HepG2 (cell line): ENCODE measurements at regions not wholly inside any gene's neighbourhood (a gene's known extent, or its start where the extent isn't known, plus 50 kb on each side); places are given as distances from the start of the nearest gene placed in this dataset.

ENCODE experiments used
- ATAC-seq: fragments of 200-7000 bp; cut with Tn5 transposase; 3 replicates; pipeline ENCODE4 v1.9.1; 2020; ENCODE audit warnings: mild to moderate bottlenecking, moderate library complexity
- BruUV-seq: library from RNA; stranded (reverse); fragments of 400-500 nt; replicated peaks from 2 replicates; lab custom pipeline; 2021; lab: Mats Ljungman, UMichigan
- CTCF ChIA-PET: fragments of 300-600 bp; formaldehyde crosslinking; extraction: SDS; loops from one replicate; lab custom pipeline; 2021; ENCODE audit warnings: low total read pairs, inconsistent platforms, low intra/inter-chr PET ratio; lab: Yijun Ruan, JAX
- POLR2A ChIA-PET: fragments of 350-600 bp; sonication (Branson Sonifier 250); formaldehyde crosslinking; loops from one replicate; lab custom pipeline; 2020; ENCODE audit warnings: antibody characterized with exemption, inconsistent platforms; lab: Yijun Ruan, JAX
- DNase-seq: peaks from one replicate; pipeline ENCODE4 v3.0.0-alpha.2; 2015; ENCODE audit warnings: low spot score
- FAIRE-seq: peaks from 3 replicates; lab custom pipeline; 2011; peaks lifted over from hg19 to GRCh38; lab: Jason Lieb, UNC
- H2AFZ ChIP-seq: one replicate; pipeline ENCODE4 v1.6.1; 2011; ENCODE audit warnings: low read length, inconsistent platforms
- H3K27ac ChIP-seq: fragments of 300-600 bp; 3 replicates; pipeline ENCODE4 v1.8.0; 2011; ENCODE audit warnings: mixed run types, mild to moderate bottlenecking, mixed read lengths, low read length, inconsistent platforms; ENCODE audit not compliant: insufficient read depth; ENCODE audit errors: extremely low read length
- H3K27me3 ChIP-seq, 2 experiments: fragments of 200-600 bp in 1 of 2; 2 replicates in 1 of 2; 3 replicates in 1 of 2; pipeline versions ENCODE4 v1.6.0 to v1.8.0; 2011; ENCODE audit warnings: low read length in 2 of 2, mild to moderate bottlenecking in 2 of 2, moderate library complexity in 2 of 2, inconsistent platforms in 1 of 2; ENCODE audit not compliant: insufficient read depth in 2 of 2, control insufficient read depth in 1 of 2
- H3K36me3 ChIP-seq, 2 experiments: fragments of 200-600 bp in 1 of 2; replicated peaks in 1 of 2; 2 replicates in 1 of 2; 3 replicates in 1 of 2; pipeline versions ENCODE4 v1.5.1 to v1.8.0; 2011; ENCODE audit warnings: low read length in 2 of 2, inconsistent platforms in 1 of 2; ENCODE audit not compliant: insufficient read depth in 2 of 2, control insufficient read depth in 1 of 2
- H3K4me1 ChIP-seq: 2 replicates; pipeline ENCODE4 v1.5.1; 2012; ENCODE audit warnings: low read length, inconsistent platforms; ENCODE audit not compliant: insufficient read depth
- H3K4me2 ChIP-seq: 2 replicates; pipeline ENCODE4 v1.6.0; 2011; ENCODE audit warnings: low read depth, low read length, inconsistent platforms
- H3K4me3 ChIP-seq, 3 experiments: fragments of 200-600 bp in 1 of 3; sonication (generic), shearing (Covaris generic) in 1 of 3; replicated peaks in 1 of 3; 2 replicates each; pipeline ENCODE4 v1.5.1; 2011 to 2016; ENCODE audit warnings: low read length in 3 of 3, inconsistent platforms in 2 of 3, low read depth in 2 of 3, mild to moderate bottlenecking in 2 of 3, control low read depth in 1 of 3, mixed read lengths in 1 of 3; ENCODE audit not compliant: insufficient read depth in 1 of 3
- H3K79me2 ChIP-seq: one replicate; pipeline ENCODE4 v1.6.1; 2011; ENCODE audit warnings: low read length, inconsistent platforms; ENCODE audit not compliant: insufficient read depth
- H3K9ac ChIP-seq: 2 replicates; pipeline ENCODE4 v1.6.0; 2011; ENCODE audit warnings: mild to moderate bottlenecking, low read depth, low read length, inconsistent platforms; ENCODE audit not compliant: insufficient read depth
- H3K9me3 ChIP-seq: 2 replicates; pipeline ENCODE4 v1.5.1; 2012; ENCODE audit warnings: mild to moderate bottlenecking, low read length
- H4K20me1 ChIP-seq: 2 replicates; pipeline ENCODE4 v1.6.0; 2011; ENCODE audit warnings: inconsistent platforms, mild to moderate bottlenecking, low read length, moderate library complexity; ENCODE audit not compliant: insufficient read depth
- AGO2 ChIP-seq: fragments of 200-400 bp; formaldehyde crosslinking; optimal IDR thresholded peaks from 2 replicates; pipeline ENCODE3; 2017; ENCODE audit warnings: mild to moderate bottlenecking, low read depth, low read length, moderate library complexity
- ARID5B ChIP-seq: IDR thresholded peaks from 2 replicates; pipeline ENCODE4 v1.4.0; 2020; ENCODE audit warnings: mild to moderate bottlenecking, missing genetic modification reagents
- ETV6 ChIP-seq: sonication (generic); formaldehyde crosslinking; conservative IDR thresholded peaks from 2 replicates; pipeline ENCODE4 v1.4.0; 2020; ENCODE audit warnings: missing genetic modification reagents
- GLI4 ChIP-seq: sonication (generic); formaldehyde crosslinking; IDR thresholded peaks from 2 replicates; pipeline ENCODE4 v1.5.1; 2020; ENCODE audit warnings: missing genetic modification reagents, mild to moderate bottlenecking, moderate library complexity, borderline replicate concordance
- JARID2 ChIP-seq: sonication (generic); formaldehyde crosslinking; IDR thresholded peaks from 2 replicates; pipeline ENCODE4 v1.8.1; 2023; ENCODE audit warnings: missing genetic modification reagents, inconsistent platforms; ENCODE audit not compliant: insufficient replicate concordance
- JDP2 ChIP-seq: sonication (generic); formaldehyde crosslinking; IDR thresholded peaks from 2 replicates; pipeline ENCODE4 v1.8.1; 2022; ENCODE audit warnings: missing genetic modification reagents, borderline replicate concordance
- PHF21A ChIP-seq: sonication (generic); formaldehyde crosslinking; IDR thresholded peaks from 2 replicates; pipeline ENCODE4 v1.5.0; 2020; ENCODE audit warnings: mild to moderate bottlenecking, missing genetic modification reagents
- PITX1 ChIP-seq: sonication (generic); formaldehyde crosslinking; IDR thresholded peaks from 2 replicates; pipeline ENCODE4 v1.5.1; 2020; ENCODE audit warnings: mild to moderate bottlenecking, missing genetic modification reagents
- RBAK ChIP-seq: sonication (generic); formaldehyde crosslinking; IDR thresholded peaks from 2 replicates; pipeline ENCODE4 v1.5.1; 2020; ENCODE audit warnings: mild to moderate bottlenecking, missing genetic modification reagents
- SAP130 ChIP-seq: IDR thresholded peaks from 2 replicates; pipeline ENCODE4 v1.6.1; 2016; ENCODE audit warnings: low read depth
- SATB2 ChIP-seq: sonication (generic); formaldehyde crosslinking; IDR thresholded peaks from 2 replicates; pipeline ENCODE4 v1.5.0; 2020; ENCODE audit warnings: missing genetic modification reagents
- ZNF205 ChIP-seq: IDR thresholded peaks from 2 replicates; pipeline ENCODE4 v1.6.1; 2018; ENCODE audit warnings: missing biosample characterization, missing genetic modification reagents
- ZNF557 ChIP-seq: sonication (generic); formaldehyde crosslinking; IDR thresholded peaks from 2 replicates; pipeline ENCODE4 v1.4.0; 2020; ENCODE audit warnings: missing genetic modification reagents
- ZNF558 ChIP-seq: sonication (generic); formaldehyde crosslinking; IDR thresholded peaks from 2 replicates; pipeline ENCODE4 v1.9.0; 2022; ENCODE audit warnings: mild to moderate bottlenecking, missing genetic modification reagents, borderline replicate concordance
- ZNF569 ChIP-seq: sonication (generic); formaldehyde crosslinking; IDR thresholded peaks from 2 replicates; pipeline ENCODE4 v1.5.0; 2020; ENCODE audit warnings: mild to moderate bottlenecking, missing genetic modification reagents, moderate library complexity, borderline replicate concordance
- ZNF615 ChIP-seq: sonication (generic); formaldehyde crosslinking; IDR thresholded peaks from 2 replicates; pipeline ENCODE4 v1.5.0; 2020; ENCODE audit warnings: mild to moderate bottlenecking, missing genetic modification reagents, borderline replicate concordance
- ZNF709 ChIP-seq: sonication (generic); formaldehyde crosslinking; IDR thresholded peaks from 2 replicates; pipeline ENCODE4 v1.5.0; 2020; ENCODE audit warnings: mild to moderate bottlenecking, missing genetic modification reagents
- in situ Hi-C: cut with HindIII; loops from 2 replicates; pipeline ENCODE4 v1.10.0; 2017; ENCODE audit warnings: low pct_unique_long_range_greater_than_20kb; ENCODE audit not compliant: extremely low pct_ligation_motif_present
- intact Hi-C: fragments of 100-400 bp; cut with micrococcal nuclease; formaldehyde crosslinking; loops from one replicate; pipeline ENCODE4 v1.10.0; 2022; ENCODE audit not compliant: unreplicated experiment
- TF ChIP-seq, protein P1 (sequence below): sonication (generic); formaldehyde crosslinking; IDR thresholded peaks from 2 replicates; pipeline ENCODE4 v1.4.0; 2020; ENCODE audit warnings: mild to moderate bottlenecking, missing genetic modification reagents
- TF ChIP-seq, protein P2 (sequence below): sonication (generic); formaldehyde crosslinking; IDR thresholded peaks from 2 replicates; pipeline ENCODE4 v1.4.0; 2020; ENCODE audit warnings: missing genetic modification reagents
- TF ChIP-seq, protein P3 (sequence below): sonication (generic); formaldehyde crosslinking; IDR thresholded peaks from 2 replicates; pipeline ENCODE4 v1.8.1; 2023; ENCODE audit warnings: mild to moderate bottlenecking, moderate library complexity, missing genetic modification reagents

- CTCF ChIA-PET: no interaction called here
- no TSS peak for BruUV-seq
- no peak overlapping the region for H3K4me3 ChIP-seq
These were observed 606.7 kb downstream of the STIM2 start for GRCh38 chr4:27467351-27467750.

More at GRCh38 chr4:27467351-27467750, 606.7 kb downstream of the STIM2 start:
- no peaks in the 10 kb centered on the region for H3K4me1 ChIP-seq
- DNase-seq (no peak), ATAC-seq (no peak), FAIRE-seq (no peak)
- POLR2A ChIA-PET: no interaction called here
- H3K27me3 ChIP-seq: no peaks in the 10 kb centered on the region
- H2AFZ ChIP-seq: no peak overlapping the region
- H3K79me2 ChIP-seq: no peaks in the 10 kb centered on the region
- H3K36me3 ChIP-seq: no peaks in the 10 kb centered on the region
- no peak overlapping the region for H3K9ac ChIP-seq
- intact Hi-C loops (no loop called here), in situ Hi-C loops (no loop called here)
- TF ChIP-seq SATB2 (CRISPR knock-in tag) (no peak), ZNF205 (CRISPR knock-in tag) (no peak), PHF21A (CRISPR knock-in tag) (no peak), ETV6 (no peak), ZNF615 (CRISPR knock-in tag) (no peak), ARID5B (no peak), AGO2 (no peak), ZNF558 (no peak), GLI4 (CRISPR knock-in tag) (no peak), SAP130 (no peak), ZNF557 (CRISPR knock-in tag) (no peak), RBAK (no peak), ZNF709 (CRISPR knock-in tag) (no peak), JDP2 (CRISPR knock-in tag) (no peak), JARID2 (CRISPR knock-in tag) (no peak), ZNF569 (CRISPR knock-in tag) (no peak), PITX1 (CRISPR knock-in tag) (no peak)
- TF ChIP-seq, protein P1, sequence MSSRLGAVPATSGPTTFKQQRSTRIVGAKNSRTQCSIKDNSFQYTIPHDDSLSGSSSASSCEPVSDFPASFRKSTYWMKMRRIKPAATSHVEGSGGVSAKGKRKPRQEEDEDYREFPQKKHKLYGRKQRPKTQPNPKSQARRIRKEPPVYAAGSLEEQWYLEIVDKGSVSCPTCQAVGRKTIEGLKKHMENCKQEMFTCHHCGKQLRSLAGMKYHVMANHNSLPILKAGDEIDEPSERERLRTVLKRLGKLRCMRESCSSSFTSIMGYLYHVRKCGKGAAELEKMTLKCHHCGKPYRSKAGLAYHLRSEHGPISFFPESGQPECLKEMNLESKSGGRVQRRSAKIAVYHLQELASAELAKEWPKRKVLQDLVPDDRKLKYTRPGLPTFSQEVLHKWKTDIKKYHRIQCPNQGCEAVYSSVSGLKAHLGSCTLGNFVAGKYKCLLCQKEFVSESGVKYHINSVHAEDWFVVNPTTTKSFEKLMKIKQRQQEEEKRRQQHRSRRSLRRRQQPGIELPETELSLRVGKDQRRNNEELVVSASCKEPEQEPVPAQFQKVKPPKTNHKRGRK (CRISPR knock-in tag): no peak
- TF ChIP-seq, protein P2, sequence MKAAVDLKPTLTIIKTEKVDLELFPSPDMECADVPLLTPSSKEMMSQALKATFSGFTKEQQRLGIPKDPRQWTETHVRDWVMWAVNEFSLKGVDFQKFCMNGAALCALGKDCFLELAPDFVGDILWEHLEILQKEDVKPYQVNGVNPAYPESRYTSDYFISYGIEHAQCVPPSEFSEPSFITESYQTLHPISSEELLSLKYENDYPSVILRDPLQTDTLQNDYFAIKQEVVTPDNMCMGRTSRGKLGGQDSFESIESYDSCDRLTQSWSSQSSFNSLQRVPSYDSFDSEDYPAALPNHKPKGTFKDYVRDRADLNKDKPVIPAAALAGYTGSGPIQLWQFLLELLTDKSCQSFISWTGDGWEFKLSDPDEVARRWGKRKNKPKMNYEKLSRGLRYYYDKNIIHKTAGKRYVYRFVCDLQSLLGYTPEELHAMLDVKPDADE: no peak
- TF ChIP-seq, protein P3, sequence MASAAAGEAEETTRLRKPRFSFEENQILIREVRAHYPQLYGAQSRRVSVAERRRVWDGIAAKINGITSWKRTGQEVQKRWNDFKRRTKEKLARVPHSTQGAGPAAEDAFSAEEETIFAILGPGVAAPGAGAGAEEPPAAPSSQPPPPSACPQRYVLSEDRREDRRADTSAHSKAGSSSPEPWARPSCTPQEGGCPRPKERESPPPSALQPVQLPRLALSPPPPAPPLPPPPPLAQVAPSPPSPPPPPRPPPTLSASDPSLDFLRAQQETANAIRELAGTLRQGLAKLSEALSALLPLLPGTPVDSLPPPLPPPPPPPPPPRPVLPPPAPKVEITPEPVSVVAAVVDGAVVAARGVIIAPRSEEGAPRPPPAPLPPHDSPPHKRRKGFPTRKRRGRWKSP (CRISPR knock-in tag): no peak
- no peaks in the 10 kb centered on the region for H4K20me1 ChIP-seq
- H3K27ac ChIP-seq: no peak overlapping the region
- H3K9me3 ChIP-seq: peaks cover 16% of the 10 kb centered on the region
- no peak overlapping the region for H3K4me2 ChIP-seq
